Cardiac fibroblast (primary cell): ENCODE measurements at regions not wholly inside any gene's neighbourhood (a gene's known extent, or its start where the extent isn't known, plus 50 kb on each side); places are given as distances from the start of the nearest gene placed in this dataset.

ENCODE experiments used
- DNase-seq, 2 donors: peaks; one replicate each; pipeline versions ENCODE4 v3.0.0 to v3.0.0-alpha.2; 2010; ENCODE audit warnings: low read depth in 2 of 2
- H3K4me3 ChIP-seq, 2 donors: replicated peaks in 1 of 2; 1 replicate in 1 of 2; 2 replicates in 1 of 2; pipeline ENCODE4 v1.5.1; 2011; ENCODE audit warnings: low read depth in 2 of 2, low read length in 2 of 2, mild to moderate bottlenecking in 2 of 2, moderate library complexity in 1 of 2
- CTCF ChIP-seq: IDR thresholded peaks from one replicate; pipeline ENCODE4 v1.5.1; 2011; ENCODE audit warnings: low read depth, mild to moderate bottlenecking, low read length, inconsistent platforms

- DNase-seq = no peak
- H3K4me3 ChIP-seq = no peak overlapping the region
- no peak for TF ChIP-seq CTCF
These were observed 66.3 kb upstream of the HSD17B12 start for GRCh38 chr11:43614214-43614613.

- no peak for DNase-seq
- H3K4me3 ChIP-seq = no peak overlapping the region
- TF ChIP-seq CTCF = no peak
These were observed 60.6 kb upstream of the HSD17B12 start for GRCh38 chr11:43619863-43620505.

GRCh38 chr11:43626798-43627197, 53.7 kb upstream of the HSD17B12 start:
- no peak for DNase-seq
- no peak overlapping the region for H3K4me3 ChIP-seq
- TF ChIP-seq CTCF = no peak
